HG02678 (cell line): ENCODE measurements at regions not wholly inside any gene's neighbourhood (a gene's known extent, or its start where the extent isn't known, plus 50 kb on each side); places are given as distances from the start of the nearest gene placed in this dataset.

Experiments
- ATAC-seq: cut with Tn5 transposase; IDR thresholded peaks from one replicate; pipeline ENCODE4 v1.9.1; 2021; ENCODE audit warnings: mild to moderate bottlenecking, moderate library complexity; ENCODE audit not compliant: unreplicated experiment

DNA sequence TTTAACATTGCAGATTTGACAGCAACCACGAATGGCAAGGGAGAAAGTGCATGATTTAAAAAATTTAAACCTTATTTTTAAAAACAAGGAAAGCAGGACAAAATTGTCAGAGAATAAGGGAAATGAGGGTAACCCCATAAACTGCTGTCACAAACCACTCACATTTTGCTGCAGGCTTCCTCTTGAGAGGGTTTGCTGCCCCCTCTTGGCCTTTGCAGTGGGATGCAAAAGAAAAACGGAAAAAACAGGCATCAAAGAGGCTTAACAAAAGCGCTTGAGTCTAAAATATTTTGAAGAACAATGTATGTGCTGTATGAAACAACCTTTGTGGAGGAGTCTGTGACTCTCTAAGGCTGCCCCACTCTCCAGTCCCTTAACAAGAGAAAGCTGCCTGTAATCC is 91.6 kb downstream of the TMX3 start:
- ATAC-seq = peak; percentile 54

DNA sequence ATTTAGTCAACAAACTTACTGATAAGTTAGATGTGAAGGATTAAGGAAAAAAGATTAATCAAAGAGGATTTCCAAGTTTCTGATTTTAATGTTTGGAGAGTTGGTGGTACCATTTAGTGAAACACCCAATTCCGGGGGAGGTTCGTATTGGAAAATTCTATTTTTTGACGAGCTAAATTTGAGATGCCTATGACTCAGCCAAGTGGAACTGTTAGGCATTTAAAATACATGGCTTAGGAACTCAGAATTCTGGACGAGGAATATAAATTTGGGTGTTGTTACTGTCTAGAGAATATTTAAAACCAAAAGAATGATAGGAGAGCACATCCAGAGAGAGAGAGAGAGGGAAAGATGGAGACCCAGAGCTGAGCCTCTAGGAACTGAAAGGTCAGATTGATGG is 103.6 kb downstream of the TMX3 start:
- no peak for ATAC-seq

DNA sequence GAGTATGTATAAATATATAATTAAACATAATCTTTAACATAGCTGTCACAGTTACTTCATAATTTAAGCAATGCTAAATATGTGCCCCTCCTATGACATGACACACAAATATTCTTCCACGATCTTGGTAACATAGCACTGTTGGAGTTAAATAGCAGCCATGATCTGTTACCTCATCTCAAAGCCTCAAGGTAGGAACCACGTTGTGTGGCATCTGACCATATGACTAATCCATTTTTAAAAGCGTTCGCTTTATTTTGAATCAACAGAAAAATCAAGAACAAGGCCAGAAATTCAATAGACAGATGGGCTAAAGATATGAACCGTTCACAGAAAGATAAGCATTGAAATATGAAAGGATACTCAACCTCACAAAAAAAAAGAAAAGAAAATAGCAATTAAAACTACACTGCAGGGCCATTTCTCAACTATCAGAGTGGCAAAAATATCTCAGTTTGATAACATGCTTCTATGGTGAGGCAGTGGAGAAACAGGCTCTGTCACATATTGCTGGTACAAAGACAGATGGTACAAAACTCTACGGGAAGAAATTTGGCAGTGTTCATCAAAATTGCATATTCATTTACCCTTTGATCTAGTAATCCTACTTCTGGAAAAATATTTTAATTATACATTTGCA is 105.9 kb downstream of the TMX3 start:
- no peak for ATAC-seq

DNA sequence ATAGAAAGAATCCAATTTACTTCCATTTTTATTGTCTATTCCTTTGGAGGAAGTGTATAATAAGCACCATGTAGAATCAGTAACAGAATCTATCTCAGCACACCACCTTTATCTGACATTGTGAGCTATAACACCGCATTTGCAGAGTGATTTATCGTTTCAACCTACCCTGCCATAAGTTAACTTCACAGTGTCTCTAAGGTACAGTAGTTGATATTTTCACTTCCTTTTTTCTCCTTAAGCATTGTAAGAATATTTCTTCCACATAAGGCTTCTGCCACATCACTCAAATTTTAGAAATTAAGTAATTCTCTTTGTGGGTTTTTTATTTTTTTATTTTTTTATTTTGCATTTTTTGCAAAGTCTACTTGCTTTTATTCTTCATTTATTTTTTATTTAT is 107.1 kb downstream of the TMX3 start:
- ATAC-seq = no peak

DNA sequence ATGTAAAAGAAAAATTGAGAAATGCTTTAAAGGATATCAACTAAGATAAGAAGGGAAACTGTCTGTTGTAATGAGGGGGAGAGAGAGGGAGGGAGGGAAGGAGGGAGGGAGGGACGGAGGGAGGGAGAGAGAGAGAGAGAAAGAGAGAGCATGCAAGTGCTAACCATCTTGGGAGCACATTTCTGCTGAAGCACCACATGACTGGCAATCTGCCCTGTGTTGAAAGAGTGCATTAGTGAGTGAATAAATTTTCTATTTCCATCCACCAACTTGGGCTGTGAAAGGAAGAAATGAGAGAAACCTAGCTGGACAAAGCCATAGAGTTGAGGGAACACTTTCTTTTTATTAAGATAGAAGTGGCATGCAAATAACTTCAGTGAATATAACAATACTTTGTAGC is 110.7 kb downstream of the TMX3 start:
- ATAC-seq = no peak

DNA sequence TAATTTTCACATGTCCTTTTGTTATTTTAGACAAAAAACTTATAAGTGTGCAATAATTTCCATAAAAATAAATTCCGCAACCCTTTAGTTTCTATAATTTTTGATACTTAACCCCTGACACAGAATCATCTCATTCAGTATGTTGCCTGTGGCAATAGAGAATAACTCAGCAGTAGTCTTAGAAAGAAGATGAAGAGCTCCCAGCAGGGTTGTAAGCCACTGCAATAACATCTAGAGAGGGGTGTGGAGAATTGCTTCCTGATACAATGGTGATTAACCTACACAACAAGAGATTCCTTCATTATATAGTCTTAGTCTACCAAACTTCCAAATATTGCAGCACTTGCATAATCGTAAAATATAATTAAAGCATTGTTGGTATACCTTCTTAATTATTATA is 118.9 kb downstream of the TMX3 start:
- ATAC-seq = no peak

DNA sequence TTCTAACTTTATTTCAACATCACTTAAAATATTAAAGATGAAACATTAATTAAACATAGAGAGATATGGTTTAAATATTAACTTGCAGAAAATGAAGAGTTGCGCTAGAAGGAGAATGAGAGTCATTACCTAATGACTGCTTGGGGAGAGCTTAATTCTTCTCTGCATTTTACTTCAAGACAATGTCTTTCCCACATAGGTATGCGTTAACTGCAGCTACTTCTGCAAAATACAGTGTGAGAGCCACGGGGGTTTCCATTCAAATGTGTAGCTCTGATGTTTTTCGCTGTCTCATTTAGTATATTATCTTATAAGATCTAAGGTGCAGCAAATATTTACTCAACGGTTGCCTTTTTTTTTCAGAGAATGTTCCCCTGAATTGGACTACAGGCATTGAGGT is 126.7 kb downstream of the TMX3 start:
- no peak for ATAC-seq

DNA sequence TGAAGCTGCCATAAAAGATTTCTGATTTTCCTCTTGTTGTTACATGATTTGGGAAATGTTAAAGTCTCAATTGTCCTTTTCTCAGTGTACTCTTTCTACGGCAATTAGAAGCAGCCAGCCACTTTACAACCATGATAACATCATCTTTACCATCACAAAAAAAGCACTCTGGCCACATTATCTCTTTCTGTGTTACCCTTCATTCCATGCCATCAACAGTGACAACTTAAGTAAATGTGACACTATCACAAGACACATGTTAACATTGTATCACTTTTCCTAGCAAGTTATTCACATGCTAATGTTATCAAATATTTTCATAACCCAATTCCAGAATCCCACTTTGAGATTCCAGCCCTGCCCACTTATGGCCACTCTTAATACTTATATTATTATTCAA is 131.2 kb downstream of the TMX3 start:
- ATAC-seq = no peak

DNA sequence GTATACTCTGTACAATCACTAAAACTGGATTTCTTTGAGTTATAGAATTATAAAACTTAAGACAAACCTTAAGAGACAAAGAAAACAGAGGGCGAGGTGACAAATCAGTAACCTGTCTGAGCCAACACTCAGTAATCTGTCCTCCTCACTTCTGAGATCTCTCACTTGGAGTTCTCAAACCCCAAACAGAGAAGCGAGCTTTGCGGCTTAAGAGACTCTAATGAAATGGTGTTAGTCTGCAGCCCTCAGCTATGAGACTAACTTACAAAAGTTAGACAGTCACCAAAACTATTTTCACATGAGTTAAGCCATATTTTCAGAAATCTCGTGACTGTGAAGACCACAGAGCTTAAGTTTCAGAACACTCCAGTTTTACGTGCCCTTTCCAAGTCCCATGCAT is 140.6 kb downstream of the TMX3 start:
- ATAC-seq = no peak

DNA sequence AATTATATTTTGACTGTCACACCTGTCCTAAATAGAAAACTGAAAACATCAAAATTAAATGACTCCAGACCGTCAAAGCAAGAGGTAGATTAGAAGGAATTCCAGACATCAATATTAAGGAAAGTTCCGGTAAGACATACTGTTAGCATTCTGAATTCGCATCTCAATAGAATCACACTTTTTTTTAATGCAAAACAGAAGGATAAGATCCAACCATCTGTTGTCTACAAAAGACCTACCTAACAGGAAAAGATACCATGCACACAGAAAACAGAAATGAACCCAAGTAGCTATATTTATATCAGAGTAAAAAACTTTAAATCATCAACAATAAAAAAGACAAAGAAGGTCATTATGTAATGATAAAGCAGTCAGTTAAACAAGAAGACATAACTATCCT is 145.0 kb downstream of the TMX3 start:
- ATAC-seq = no peak

DNA sequence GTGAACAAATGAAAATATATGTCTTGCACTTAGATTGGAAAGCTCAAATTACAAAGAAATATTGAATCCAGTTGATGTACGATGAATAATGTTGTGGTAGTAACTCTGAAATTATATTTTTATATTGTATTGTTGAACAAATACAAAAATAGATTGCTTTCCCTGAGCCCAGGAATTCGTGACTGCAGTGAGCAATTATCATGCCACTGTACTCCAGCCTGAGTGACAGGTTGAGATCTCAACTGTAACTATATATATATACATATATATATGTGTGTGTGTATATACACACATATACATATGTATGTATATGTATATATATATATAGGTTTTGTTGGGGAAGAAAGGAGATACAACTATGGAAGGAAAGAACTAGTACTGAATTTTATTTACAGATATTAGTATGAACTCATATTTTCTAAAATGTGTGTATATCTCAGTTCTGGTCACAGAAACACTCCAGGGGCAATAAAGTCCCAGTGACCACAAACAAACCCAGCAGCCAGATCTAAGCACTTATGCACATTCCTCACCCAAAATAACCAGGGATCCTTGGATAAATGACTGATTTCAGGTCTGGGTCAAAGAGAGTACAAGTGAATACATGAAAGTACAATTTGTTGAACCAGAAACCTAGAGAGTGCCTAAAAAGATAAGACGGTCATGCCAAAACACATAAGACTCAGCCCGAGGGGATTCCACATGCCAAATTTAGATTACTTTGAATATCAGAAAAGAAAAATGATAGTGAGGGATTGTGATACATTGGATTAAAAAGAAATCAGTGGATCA is 146.3 kb downstream of the TMX3 start:
- ATAC-seq = no peak

DNA sequence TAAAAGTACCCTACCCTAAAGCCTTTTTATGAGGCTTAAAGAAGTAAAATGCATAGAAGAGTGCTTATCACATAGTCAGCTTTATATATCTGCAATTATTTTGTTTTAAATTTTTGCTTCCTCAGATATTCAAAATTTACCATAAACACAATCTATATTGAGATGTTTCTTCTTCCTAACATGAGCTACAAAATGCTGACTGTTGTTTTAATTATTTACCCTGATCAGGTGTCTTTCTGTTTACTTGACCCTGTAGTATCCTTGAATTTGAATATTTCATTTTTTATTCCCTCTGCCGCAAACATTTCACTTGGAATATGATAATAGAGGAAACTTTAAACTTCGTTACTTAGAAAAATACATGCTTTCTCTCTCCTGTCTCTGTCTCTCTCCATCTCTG is 147.9 kb downstream of the TMX3 start:
- no peak for ATAC-seq

DNA sequence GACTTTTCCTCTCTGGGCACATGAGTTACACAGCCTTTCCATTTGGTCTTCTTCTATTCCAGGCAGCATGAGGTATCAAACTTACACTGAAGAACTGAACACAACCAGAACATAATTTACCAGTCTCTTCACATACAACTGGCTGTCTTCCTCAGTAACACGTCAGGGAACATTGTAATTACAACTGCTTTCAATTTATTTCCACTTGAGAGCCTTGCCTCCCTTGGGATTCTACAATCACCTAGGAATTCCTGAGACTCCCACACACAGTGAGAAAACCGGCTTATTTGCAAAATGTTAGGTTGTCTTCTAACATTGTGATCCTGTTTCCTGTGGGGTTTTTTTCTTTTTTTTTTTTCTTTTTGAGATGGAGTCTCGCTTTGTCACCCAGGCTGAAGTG is 149.9 kb downstream of the TMX3 start:
- no peak for ATAC-seq

DNA sequence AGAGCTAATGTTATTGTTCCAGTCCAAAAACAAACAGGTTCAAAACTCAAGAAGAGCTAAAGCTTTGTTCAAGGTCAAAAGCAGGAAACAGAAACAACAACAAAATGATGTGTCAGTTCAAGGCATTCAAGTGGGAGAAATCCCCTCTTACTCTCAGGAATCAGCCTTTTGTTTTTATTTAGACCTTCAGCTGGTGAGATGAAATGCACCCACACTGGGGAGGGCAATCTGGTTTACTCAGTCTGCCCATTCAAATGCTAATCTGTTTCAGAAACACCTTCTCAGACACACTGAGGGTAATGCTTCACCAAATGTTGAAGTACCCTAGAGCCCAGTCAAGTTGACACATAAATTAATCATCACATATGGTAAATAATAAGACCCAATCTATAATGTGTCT is 150.6 kb downstream of the TMX3 start:
- no peak for ATAC-seq

DNA sequence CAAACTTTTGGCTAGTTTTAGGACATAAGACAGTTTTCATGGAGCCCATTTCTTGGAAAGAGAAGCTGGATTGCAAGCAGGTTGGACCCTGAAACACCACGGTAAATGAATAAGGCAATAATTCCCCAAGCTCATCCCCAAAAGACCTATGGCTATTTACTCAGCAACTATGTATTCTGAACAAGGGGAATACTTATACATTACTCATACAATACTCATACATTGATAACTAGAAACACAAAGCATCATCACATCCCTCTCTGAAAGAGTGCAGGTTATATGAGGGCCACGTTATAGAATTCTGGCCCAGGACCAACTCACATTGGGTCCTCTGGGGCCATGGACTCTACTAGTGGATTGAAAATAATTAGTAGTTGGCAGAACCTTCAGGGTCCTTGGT is 154.8 kb downstream of the TMX3 start:
- ATAC-seq = no peak

DNA sequence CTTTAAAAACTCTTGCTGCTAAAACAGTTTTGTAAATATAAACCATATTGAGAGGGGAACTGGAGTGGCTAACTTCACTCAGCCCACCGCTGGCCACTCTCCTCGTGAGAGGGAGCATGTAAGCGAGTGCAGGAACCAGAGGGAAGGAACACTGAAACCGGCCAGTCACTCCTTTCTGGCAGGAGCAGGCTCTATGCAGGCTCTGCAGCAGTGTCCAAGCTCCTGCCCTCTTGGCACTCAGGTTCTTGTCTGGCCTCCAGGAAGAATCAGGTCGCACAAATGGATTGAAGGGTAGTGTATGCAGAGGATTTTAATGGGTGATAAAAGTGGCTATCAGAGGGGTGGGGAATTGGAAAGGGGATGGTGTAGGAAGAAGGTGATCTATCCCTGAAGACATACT is 157.7 kb downstream of the TMX3 start:
- ATAC-seq = no peak

DNA sequence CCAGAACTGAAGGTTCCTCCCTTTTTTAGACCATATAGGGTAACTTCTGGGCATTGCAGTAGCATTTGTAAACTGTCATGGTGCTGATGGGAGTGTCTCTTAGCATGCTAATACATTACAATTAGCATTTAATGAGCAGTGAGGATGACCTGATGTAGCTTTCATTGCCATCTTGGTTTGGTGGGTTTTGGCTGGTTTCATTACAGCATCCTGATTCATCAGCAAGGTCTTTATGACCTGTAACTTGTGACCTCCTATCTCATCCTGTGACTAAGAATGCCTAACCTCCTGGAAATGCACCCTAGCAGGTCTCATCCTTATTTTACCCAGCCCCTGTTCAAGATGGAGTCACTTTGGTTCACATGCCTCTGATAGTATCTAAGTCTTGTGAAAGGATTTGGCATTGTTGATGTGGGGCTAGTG is 159.0 kb downstream of the TMX3 start:
- ATAC-seq = no peak

DNA sequence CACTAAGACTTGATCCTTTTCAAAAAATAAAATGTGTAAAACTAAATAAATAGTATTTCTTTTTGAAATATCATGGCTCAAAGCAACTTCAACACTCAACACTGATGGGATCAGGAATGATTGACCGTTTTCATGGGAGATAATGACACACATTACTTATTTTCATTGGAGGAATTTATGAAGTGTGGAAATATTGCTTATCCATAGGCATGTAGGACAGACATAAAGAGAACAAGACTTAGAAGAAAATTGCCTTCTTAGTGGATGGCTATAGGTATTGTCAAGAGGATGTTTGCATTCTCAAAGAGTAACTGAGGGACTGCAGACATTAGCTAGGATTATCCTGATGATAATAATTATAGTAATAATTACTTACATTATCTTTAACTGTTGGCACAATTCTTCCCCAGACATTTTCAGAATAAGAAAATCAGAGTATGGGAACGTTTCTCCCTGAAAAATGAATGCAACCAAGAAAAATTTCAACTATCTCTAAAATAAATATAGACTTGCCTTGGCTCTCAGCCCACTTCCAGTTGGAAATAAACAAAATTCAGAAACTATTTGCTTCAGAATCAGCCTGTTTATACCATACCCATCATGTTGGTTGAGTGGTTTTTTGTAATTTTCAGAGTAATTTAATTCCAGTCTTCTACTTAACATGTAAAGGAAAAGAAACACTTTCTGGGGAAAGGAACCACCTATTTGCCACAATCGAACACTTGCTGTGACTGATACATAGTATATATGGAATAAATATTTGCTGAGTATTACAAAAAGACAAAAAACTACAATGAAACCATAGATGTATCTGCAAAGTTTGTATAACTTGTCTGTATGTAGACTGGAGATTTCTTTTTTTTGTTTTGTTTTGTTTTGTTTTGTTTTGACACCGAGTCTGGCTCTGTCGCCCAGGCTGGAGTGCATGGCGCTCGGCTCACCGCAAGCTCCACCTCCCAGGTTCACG is 165.7 kb downstream of the TMX3 start:
- ATAC-seq = no peak

DNA sequence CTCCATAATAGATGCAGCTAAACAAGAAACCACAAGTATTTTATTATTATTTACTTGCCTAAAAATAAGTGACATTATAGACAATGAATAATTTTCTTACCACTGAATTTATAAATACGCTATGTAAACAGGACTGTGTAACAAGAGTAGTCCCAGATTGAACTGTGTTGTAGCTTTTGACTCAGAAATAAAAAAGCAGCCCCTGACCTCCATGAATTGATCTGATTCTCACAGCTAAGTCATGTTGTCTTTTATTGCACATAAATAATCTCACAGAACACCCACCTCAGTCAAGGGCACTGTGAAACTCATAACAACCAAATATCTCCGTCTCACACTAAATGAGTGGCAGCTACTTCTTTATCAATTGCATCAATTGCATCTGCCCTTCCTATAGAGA is 171.6 kb downstream of the TMX3 start:
- no peak for ATAC-seq

DNA sequence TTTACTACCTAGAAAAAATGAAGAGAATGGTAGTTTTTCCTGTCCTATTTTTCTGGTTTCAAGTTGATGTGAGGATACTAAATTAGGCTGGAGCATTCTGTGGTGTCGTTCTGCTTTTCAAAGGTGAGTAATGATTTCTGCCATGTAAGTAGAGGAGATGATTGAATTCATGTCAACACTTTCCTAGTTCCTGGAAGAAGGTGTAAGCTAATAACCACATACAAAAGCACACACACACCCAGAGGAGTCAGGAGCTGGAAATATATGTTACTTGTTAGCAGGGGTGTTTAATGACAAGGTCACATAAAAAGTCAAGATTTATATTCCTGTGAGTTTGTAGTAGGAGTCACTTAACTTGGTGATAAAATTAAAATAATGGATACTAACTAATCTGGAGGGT is 172.1 kb downstream of the TMX3 start:
- ATAC-seq = no peak

DNA sequence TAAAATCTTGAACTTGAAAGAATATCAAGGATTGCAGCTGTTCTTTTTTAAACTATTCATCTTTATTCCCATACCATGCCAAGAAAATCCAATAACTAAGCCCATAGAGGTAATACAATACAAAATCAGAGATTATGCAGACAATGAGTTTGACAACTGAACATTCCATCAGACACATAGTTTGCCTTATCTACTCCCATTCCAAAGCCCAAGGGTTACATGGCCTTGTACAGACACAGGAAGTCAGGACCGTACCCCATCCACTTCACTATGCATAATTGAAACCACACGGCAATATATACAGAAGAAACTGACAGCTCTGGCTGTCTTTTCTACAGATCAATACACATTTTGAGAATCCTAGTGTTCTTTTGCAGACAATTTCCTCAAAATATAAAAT is 181.3 kb downstream of the TMX3 start:
- ATAC-seq = no peak
